Vagina (tissue), 2 donors: ENCODE measurements at regions not wholly inside any gene's neighbourhood (a gene's known extent, or its start where the extent isn't known, plus 50 kb on each side); places are given as distances from the start of the nearest gene placed in this dataset.

ENCODE experiments used
- POLR2A ChIP-seq, 2 donors: fragments of 450-650 bp; IDR thresholded peaks; one replicate each; pipeline ENCODE4 v1.6.1; 2017; ENCODE audit warnings: antibody characterized with exemption in 2 of 2, mild to moderate bottlenecking in 2 of 2, moderate library complexity in 2 of 2
- POLR2AphosphoS5 ChIP-seq, 2 donors: sonication (generic); formaldehyde crosslinking; IDR thresholded peaks; one replicate each; pipeline ENCODE4 v1.9.0; 2017; ENCODE audit warnings: antibody characterized with exemption in 2 of 2, mild to moderate bottlenecking in 2 of 2, low read depth in 1 of 2; ENCODE audit not compliant: insufficient read depth in 1 of 2
- TF ChIP-seq, protein P1 (sequence below), 3 experiments: fragments of 450-650 bp in 2 of 3; fragments of 200-600 bp in 1 of 3; sonication (generic) in 1 of 3; IDR thresholded peaks; one replicate each; pipeline ENCODE4 v1.5.1; 2017 to 2019; ENCODE audit warnings: antibody characterized with exemption in 3 of 3, mild to moderate bottlenecking in 2 of 3, moderate library complexity in 2 of 3

DNA sequence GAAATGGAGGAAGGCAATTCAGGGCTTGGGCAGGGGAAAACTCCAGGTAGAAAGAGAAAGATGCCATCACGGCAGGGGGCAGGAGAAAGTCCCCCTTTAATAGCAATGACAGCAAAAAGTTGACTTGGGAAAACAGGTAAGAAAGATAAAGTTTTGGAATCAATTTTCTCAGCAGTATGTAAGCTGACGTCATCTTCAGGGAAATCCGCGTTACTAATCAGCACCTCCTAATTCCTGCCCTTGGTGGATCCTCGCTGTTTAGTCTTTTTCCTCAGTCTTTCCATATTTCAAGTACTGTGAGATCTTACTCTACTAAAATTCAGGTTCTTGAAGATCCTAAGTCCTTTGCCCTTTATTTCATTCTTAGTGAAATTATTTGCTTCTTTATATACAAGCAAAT, 233.0 kb downstream of the MREG start:
- TF ChIP-seq, protein P1, sequence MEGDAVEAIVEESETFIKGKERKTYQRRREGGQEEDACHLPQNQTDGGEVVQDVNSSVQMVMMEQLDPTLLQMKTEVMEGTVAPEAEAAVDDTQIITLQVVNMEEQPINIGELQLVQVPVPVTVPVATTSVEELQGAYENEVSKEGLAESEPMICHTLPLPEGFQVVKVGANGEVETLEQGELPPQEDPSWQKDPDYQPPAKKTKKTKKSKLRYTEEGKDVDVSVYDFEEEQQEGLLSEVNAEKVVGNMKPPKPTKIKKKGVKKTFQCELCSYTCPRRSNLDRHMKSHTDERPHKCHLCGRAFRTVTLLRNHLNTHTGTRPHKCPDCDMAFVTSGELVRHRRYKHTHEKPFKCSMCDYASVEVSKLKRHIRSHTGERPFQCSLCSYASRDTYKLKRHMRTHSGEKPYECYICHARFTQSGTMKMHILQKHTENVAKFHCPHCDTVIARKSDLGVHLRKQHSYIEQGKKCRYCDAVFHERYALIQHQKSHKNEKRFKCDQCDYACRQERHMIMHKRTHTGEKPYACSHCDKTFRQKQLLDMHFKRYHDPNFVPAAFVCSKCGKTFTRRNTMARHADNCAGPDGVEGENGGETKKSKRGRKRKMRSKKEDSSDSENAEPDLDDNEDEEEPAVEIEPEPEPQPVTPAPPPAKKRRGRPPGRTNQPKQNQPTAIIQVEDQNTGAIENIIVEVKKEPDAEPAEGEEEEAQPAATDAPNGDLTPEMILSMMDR (IDR thresholded peaks at IDR 0.05): no peak
- TF ChIP-seq POLR2A (IDR thresholded peaks at IDR 0.05) (no peak), POLR2AphosphoS5 (IDR thresholded peaks at IDR 0.05; ENCODE audit: insufficient read depth in 1 of 2, low read depth in 1 of 2) (no peak)
